ENCODE measurements at regions not wholly inside any gene's neighbourhood (a gene's known extent, or its start where the extent isn't known, plus 50 kb on each side); places are given as distances from the start of the nearest gene placed in this dataset.
"Not testable (repeated sequence)": the region's sequence is repeated elsewhere in the genome, so short reads cannot be mapped to it uniquely, and the experiment has no call there.

DNA sequence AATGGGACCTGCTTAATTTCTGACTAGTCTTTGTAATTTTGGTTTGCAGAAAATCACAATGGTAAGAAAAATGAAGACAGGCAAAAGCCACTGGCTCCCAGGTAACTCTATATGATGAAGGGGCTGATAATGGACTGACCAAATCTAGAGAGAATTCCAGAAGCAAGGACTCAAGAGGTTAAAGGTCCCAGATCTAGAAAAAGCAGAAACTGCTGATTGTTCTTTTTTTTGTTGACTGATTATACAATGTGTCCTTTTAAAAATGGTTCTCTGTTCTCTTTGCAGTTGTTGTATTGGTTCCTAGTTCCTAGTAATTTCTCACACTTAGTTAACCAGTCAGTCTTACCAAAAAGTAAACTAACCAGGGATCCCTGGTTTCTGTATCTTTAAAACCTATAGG, 81.4 kb downstream of the PPIAL4C start:
- H4K20me1 ChIP-seq (replicated peaks; ENCODE audit: control insufficient read depth, extremely low read depth, insufficient read depth, low read length); intact Hi-C loops (cut with micrococcal nuclease); FAIRE-seq; H3K9ac ChIP-seq (replicated peaks; ENCODE audit: extremely low read depth, insufficient read depth, low read length); H2AFZ ChIP-seq (ENCODE audit: low read depth, low read length); dilution Hi-C loops (cut with MboI; ENCODE audit: extremely low pct_ligation_motif_present, low sequenced_read_pairs); H3K27ac ChIP-seq (ENCODE audit: insufficient read depth, low read depth, low read length); CTCF ChIA-PET; H3K27me3 ChIP-seq (ENCODE audit: control insufficient read depth in 2 of 2, insufficient read depth in 2 of 2, low read length in 2 of 2); POLR2A ChIA-PET; H3K9me3 ChIP-seq (replicated peaks; ENCODE audit: control insufficient read depth, insufficient read depth, low read length); H3K36me3 ChIP-seq (ENCODE audit: control insufficient read depth in 2 of 2, extremely low read depth in 1 of 2, insufficient read depth in 2 of 2, low read length in 2 of 2); H3K4me1 ChIP-seq (ENCODE audit: control insufficient read depth, extremely low read depth, insufficient read depth, low read length); BruUV-seq (replicated peaks); H3K4me3 ChIP-seq (replicated peaks in 1 of 3; ENCODE audit: insufficient read depth in 1 of 3, low read depth in 1 of 3, low read length in 3 of 3); DNase-seq (ENCODE audit: low read depth, low spot score); H3K9me1 ChIP-seq (replicated peaks; ENCODE audit: control insufficient read depth, extremely low read depth, insufficient read depth, low read length); H3K4me2 ChIP-seq (ENCODE audit: insufficient read depth, low read length); H3K79me2 ChIP-seq (ENCODE audit: control insufficient read depth, insufficient read depth, low read length): not testable (repeated sequence)

DNA sequence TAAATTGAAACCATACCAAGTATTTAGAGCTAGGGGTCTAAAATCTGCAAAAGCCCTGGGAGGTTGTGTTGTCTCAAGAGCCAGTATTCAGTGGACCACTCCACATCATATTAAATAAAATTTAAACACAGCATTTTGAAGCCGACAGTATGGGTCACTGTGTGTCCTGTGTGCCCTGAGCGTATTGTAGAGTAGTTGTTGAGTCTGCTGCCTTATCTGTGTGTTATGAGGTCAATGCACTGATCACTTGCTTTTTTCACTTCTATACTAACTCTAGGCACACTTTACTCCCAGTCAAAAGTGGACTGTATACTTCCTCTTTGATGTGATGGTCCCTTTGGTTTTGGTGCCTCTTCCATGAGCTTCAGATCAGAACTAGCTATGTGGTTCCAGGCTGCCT, 81.9 kb downstream of the PPIAL4C start:
- POLR2A ChIA-PET; DNase-seq (ENCODE audit: low read depth, low spot score); H4K20me1 ChIP-seq (replicated peaks; ENCODE audit: control insufficient read depth, extremely low read depth, insufficient read depth, low read length); H3K4me2 ChIP-seq (ENCODE audit: insufficient read depth, low read length); H2AFZ ChIP-seq (ENCODE audit: low read depth, low read length); intact Hi-C loops (cut with micrococcal nuclease); H3K9me1 ChIP-seq (replicated peaks; ENCODE audit: control insufficient read depth, extremely low read depth, insufficient read depth, low read length); H3K9me3 ChIP-seq (replicated peaks; ENCODE audit: control insufficient read depth, insufficient read depth, low read length); H3K9ac ChIP-seq (replicated peaks; ENCODE audit: extremely low read depth, insufficient read depth, low read length); dilution Hi-C loops (cut with MboI; ENCODE audit: extremely low pct_ligation_motif_present, low sequenced_read_pairs); H3K79me2 ChIP-seq (ENCODE audit: control insufficient read depth, insufficient read depth, low read length); FAIRE-seq; H3K4me3 ChIP-seq (replicated peaks in 1 of 3; ENCODE audit: insufficient read depth in 1 of 3, low read depth in 1 of 3, low read length in 3 of 3); H3K4me1 ChIP-seq (ENCODE audit: control insufficient read depth, extremely low read depth, insufficient read depth, low read length); BruUV-seq (replicated peaks); H3K36me3 ChIP-seq (ENCODE audit: control insufficient read depth in 2 of 2, extremely low read depth in 1 of 2, insufficient read depth in 2 of 2, low read length in 2 of 2); H3K27ac ChIP-seq (ENCODE audit: insufficient read depth, low read depth, low read length); H3K27me3 ChIP-seq (ENCODE audit: control insufficient read depth in 2 of 2, insufficient read depth in 2 of 2, low read length in 2 of 2); CTCF ChIA-PET: not testable (repeated sequence)

DNA sequence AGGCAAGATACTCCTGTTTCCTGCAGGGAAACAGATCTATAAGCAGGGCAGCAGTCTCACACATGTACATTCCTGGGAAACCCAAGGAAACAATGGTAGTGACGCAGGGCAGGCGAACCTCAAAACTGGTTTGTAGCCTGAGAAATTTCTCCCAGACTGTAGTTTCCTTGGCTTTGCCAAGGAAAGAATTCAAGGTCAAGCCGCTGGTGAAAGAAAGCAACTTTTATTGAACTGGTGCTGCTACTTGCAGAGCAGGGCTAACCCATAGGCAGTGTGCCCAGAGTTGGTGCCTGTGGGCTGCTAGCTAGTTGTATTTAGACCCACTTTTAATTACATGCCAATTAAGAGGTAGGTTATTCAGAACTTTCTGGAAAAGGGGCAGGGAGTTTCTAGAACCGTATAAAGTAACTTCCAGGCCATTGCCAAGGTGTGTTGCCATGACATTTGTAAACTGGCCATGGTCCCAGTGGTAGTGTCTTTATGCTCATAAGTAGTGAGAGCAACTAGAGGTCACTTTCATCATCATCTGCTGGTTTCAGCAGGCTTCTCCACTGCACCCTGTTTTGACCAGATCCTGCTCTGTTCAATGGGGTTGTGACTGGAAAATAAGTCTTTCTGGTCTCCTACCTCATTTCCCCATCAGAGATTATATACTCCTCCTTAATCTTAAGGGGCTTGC, 89.7 kb downstream of the PPIAL4C start:
- POLR2A ChIA-PET; dilution Hi-C loops (cut with MboI; ENCODE audit: extremely low pct_ligation_motif_present, low sequenced_read_pairs); H3K9me3 ChIP-seq (replicated peaks; ENCODE audit: control insufficient read depth, insufficient read depth, low read length); H4K20me1 ChIP-seq (replicated peaks; ENCODE audit: control insufficient read depth, extremely low read depth, insufficient read depth, low read length); H3K4me3 ChIP-seq (replicated peaks in 1 of 3; ENCODE audit: insufficient read depth in 1 of 3, low read depth in 1 of 3, low read length in 3 of 3); FAIRE-seq; H3K4me1 ChIP-seq (ENCODE audit: control insufficient read depth, extremely low read depth, insufficient read depth, low read length); H3K9ac ChIP-seq (replicated peaks; ENCODE audit: extremely low read depth, insufficient read depth, low read length); BruUV-seq (replicated peaks); DNase-seq (ENCODE audit: low read depth, low spot score); intact Hi-C loops (cut with micrococcal nuclease); H3K79me2 ChIP-seq (ENCODE audit: control insufficient read depth, insufficient read depth, low read length); H3K36me3 ChIP-seq (ENCODE audit: control insufficient read depth in 2 of 2, extremely low read depth in 1 of 2, insufficient read depth in 2 of 2, low read length in 2 of 2); CTCF ChIA-PET; H3K4me2 ChIP-seq (ENCODE audit: insufficient read depth, low read length); H2AFZ ChIP-seq (ENCODE audit: low read depth, low read length); H3K27me3 ChIP-seq (ENCODE audit: control insufficient read depth in 2 of 2, insufficient read depth in 2 of 2, low read length in 2 of 2); H3K9me1 ChIP-seq (replicated peaks; ENCODE audit: control insufficient read depth, extremely low read depth, insufficient read depth, low read length); H3K27ac ChIP-seq (ENCODE audit: insufficient read depth, low read depth, low read length): not testable (repeated sequence)

DNA sequence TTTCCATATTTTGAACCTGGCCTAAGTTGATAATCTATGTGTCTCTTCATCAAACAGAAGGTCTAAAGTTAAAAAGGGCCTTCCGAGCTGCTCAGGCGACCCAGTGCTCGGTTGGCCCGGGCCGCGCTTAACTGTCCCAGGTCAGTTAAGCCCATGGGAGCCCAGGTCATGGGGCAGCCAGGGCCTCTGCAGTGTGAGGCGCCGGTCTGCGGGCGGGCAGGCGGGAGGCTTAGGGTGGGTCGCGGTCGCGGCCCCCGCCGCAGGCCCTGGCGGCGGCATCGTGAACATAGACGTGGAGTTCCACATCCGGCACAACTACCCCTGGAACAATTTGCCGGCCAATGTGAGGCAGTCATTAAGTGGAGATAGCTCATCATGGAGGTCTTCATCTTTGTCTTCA, 91.3 kb downstream of the PPIAL4C start:
- H3K27me3 ChIP-seq (ENCODE audit: control insufficient read depth in 2 of 2, insufficient read depth in 2 of 2, low read length in 2 of 2); dilution Hi-C loops (cut with MboI; ENCODE audit: extremely low pct_ligation_motif_present, low sequenced_read_pairs); BruUV-seq (replicated peaks); H3K4me2 ChIP-seq (ENCODE audit: insufficient read depth, low read length); H3K9me1 ChIP-seq (replicated peaks; ENCODE audit: control insufficient read depth, extremely low read depth, insufficient read depth, low read length); H3K79me2 ChIP-seq (ENCODE audit: control insufficient read depth, insufficient read depth, low read length); H2AFZ ChIP-seq (ENCODE audit: low read depth, low read length); POLR2A ChIA-PET; H3K36me3 ChIP-seq (ENCODE audit: control insufficient read depth in 2 of 2, extremely low read depth in 1 of 2, insufficient read depth in 2 of 2, low read length in 2 of 2); FAIRE-seq; CTCF ChIA-PET; DNase-seq (ENCODE audit: low read depth, low spot score); H3K9ac ChIP-seq (replicated peaks; ENCODE audit: extremely low read depth, insufficient read depth, low read length); H3K9me3 ChIP-seq (replicated peaks; ENCODE audit: control insufficient read depth, insufficient read depth, low read length); H3K27ac ChIP-seq (ENCODE audit: insufficient read depth, low read depth, low read length); H4K20me1 ChIP-seq (replicated peaks; ENCODE audit: control insufficient read depth, extremely low read depth, insufficient read depth, low read length); H3K4me1 ChIP-seq (ENCODE audit: control insufficient read depth, extremely low read depth, insufficient read depth, low read length); intact Hi-C loops (cut with micrococcal nuclease); H3K4me3 ChIP-seq (replicated peaks in 1 of 3; ENCODE audit: insufficient read depth in 1 of 3, low read depth in 1 of 3, low read length in 3 of 3): not testable (repeated sequence)

Measured in endothelial cell of umbilical vein (primary cell).